ENCODE measurements at regions not wholly inside any gene's neighbourhood (a gene's known extent, or its start where the extent isn't known, plus 50 kb on each side); places are given as distances from the start of the nearest gene placed in this dataset.

GRCh38 chr3:127390365-127391025 is 102.6 kb upstream of the PRR20G start:
- TF ChIP-seq POLR2A (IDR thresholded peaks at IDR 0.05; ENCODE audit: low read depth, low read length) (no peak), CTCF (IDR thresholded peaks at IDR 0.05; ENCODE audit: extremely low read depth in 1 of 2, insufficient read depth in 1 of 2, low read depth in 1 of 2, low read length in 2 of 2) (no peak), MYC (IDR thresholded peaks at IDR 0.05; ENCODE audit: low read depth, low read length) (no peak), FOS (IDR thresholded peaks at IDR 0.05; ENCODE audit: borderline replicate concordance, insufficient read depth, low read length) (no peak), GATA2 (IDR thresholded peaks at IDR 0.05; ENCODE audit: insufficient read depth, insufficient read length, low read depth, low read length) (no peak), POLR2AphosphoS5 (IDR thresholded peaks at IDR 0.05; ENCODE audit: insufficient read depth, low read depth, low read length) (no peak), JUN (IDR thresholded peaks at IDR 0.05; ENCODE audit: borderline replicate concordance, insufficient read depth, insufficient read length, low read depth) (no peak), MAX (IDR thresholded peaks at IDR 0.05; ENCODE audit: insufficient read depth, insufficient read length) (no peak), EZH2 (IDR thresholded peaks at IDR 0.05; ENCODE audit: borderline replicate concordance, low read depth, low read length, severe bottlenecking) (no peak)
- H3K9me1 ChIP-seq (replicated peaks; ENCODE audit: control insufficient read depth, extremely low read depth, insufficient read depth, low read length) = no peaks in the 10 kb centered on the region
- no peak overlapping the region for H3K9ac ChIP-seq (replicated peaks; ENCODE audit: extremely low read depth, insufficient read depth, low read length)
- POLR2A ChIA-PET = no interaction called here
- intact Hi-C loops (cut with micrococcal nuclease) = no loop called here
- no TSS peak for BruUV-seq (replicated peaks)
- H2AFZ ChIP-seq (ENCODE audit: low read depth, low read length) = no peak overlapping the region
- FAIRE-seq (no peak), DNase-seq (ENCODE audit: low read depth, low spot score) (no peak)
- H3K9me3 ChIP-seq (replicated peaks; ENCODE audit: control insufficient read depth, insufficient read depth, low read length) = no peaks in the 10 kb centered on the region
- dilution Hi-C loops (cut with MboI; ENCODE audit: extremely low pct_ligation_motif_present, low sequenced_read_pairs) = no loop called here
- no peaks in the 10 kb centered on the region for H3K36me3 ChIP-seq (ENCODE audit: control insufficient read depth in 2 of 2, extremely low read depth in 1 of 2, insufficient read depth in 2 of 2, low read length in 2 of 2)
- no peak overlapping the region for H3K4me3 ChIP-seq (replicated peaks in 1 of 3; ENCODE audit: insufficient read depth in 1 of 3, low read depth in 1 of 3, low read length in 3 of 3)
- H4K20me1 ChIP-seq (replicated peaks; ENCODE audit: control insufficient read depth, extremely low read depth, insufficient read depth, low read length) = no peaks in the 10 kb centered on the region
- no peak overlapping the region for H3K27ac ChIP-seq (ENCODE audit: insufficient read depth, low read depth, low read length)
- CTCF ChIA-PET = no interaction called here
- H3K79me2 ChIP-seq (ENCODE audit: control insufficient read depth, insufficient read depth, low read length) = no peaks in the 10 kb centered on the region
- H3K4me2 ChIP-seq (ENCODE audit: insufficient read depth, low read length) = no peak overlapping the region
- H3K4me1 ChIP-seq (ENCODE audit: control insufficient read depth, extremely low read depth, insufficient read depth, low read length) = no peaks in the 10 kb centered on the region
- H3K27me3 ChIP-seq (ENCODE audit: control insufficient read depth in 2 of 2, insufficient read depth in 2 of 2, low read length in 2 of 2) = no peaks in the 10 kb centered on the region

All from endothelial cell of umbilical vein (primary cell).